ENCODE measurements at regions not wholly inside any gene's neighbourhood (a gene's known extent, or its start where the extent isn't known, plus 50 kb on each side); places are given as distances from the start of the nearest gene placed in this dataset.

- Histone ChIP-seq H3K4me1 (ENCODE audit: low read length) (no peaks in the 10 kb centered on the region), H3K9me3 (ENCODE audit: insufficient read depth, low read length) (no peaks in the 10 kb centered on the region), H3K4me2 (ENCODE audit: low read length) (no peak overlapping the region), H4K20me1 (ENCODE audit: insufficient read depth, low read length) (no peaks in the 10 kb centered on the region), H3K27me3 (ENCODE audit: low read depth, low read length) (no peaks in the 10 kb centered on the region), H3K4me3 (ENCODE audit: low read length) (no peak overlapping the region), H2AFZ (ENCODE audit: low read depth, low read length) (no peak overlapping the region), H3K27ac (ENCODE audit: low read length) (no peak overlapping the region), H3K36me3 (replicated peaks; ENCODE audit: low read depth, low read length) (no peaks in the 10 kb centered on the region), H3K9ac (ENCODE audit: low read length) (no peak overlapping the region), H3K79me2 (ENCODE audit: low read length) (no peaks in the 10 kb centered on the region)
- TF ChIP-seq EZH2phosphoT487 (IDR thresholded peaks at IDR 0.05; ENCODE audit: low read depth) = no peak
- no peak for TF ChIP-seq CTCF (IDR thresholded peaks at IDR 0.05; ENCODE audit: low read depth, low read length)
These were observed 738.3 kb upstream of the STXBP6 start for GRCh38 chr14:25788252-25788651.

- Histone ChIP-seq H3K27ac (ENCODE audit: low read length) (no peak overlapping the region), H3K27me3 (ENCODE audit: low read depth, low read length) (no peaks in the 10 kb centered on the region), H2AFZ (ENCODE audit: low read depth, low read length) (no peak overlapping the region), H3K9ac (ENCODE audit: low read length) (no peak overlapping the region), H3K79me2 (ENCODE audit: low read length) (no peaks in the 10 kb centered on the region), H4K20me1 (ENCODE audit: insufficient read depth, low read length) (no peaks in the 10 kb centered on the region), H3K4me3 (ENCODE audit: low read length) (no peak overlapping the region), H3K4me2 (ENCODE audit: low read length) (no peak overlapping the region), H3K4me1 (ENCODE audit: low read length) (no peaks in the 10 kb centered on the region), H3K9me3 (ENCODE audit: insufficient read depth, low read length) (no peaks in the 10 kb centered on the region), H3K36me3 (replicated peaks; ENCODE audit: low read depth, low read length) (no peaks in the 10 kb centered on the region)
- TF ChIP-seq EZH2phosphoT487 (IDR thresholded peaks at IDR 0.05; ENCODE audit: low read depth) = no peak
- no peak for TF ChIP-seq CTCF (IDR thresholded peaks at IDR 0.05; ENCODE audit: low read depth, low read length)
These were observed 716.0 kb upstream of the STXBP6 start for GRCh38 chr14:25765909-25766308.

- Histone ChIP-seq H3K4me1 (ENCODE audit: low read length) (no peaks in the 10 kb centered on the region), H3K4me3 (ENCODE audit: low read length) (no peak overlapping the region), H3K36me3 (replicated peaks; ENCODE audit: low read depth, low read length) (no peaks in the 10 kb centered on the region), H2AFZ (ENCODE audit: low read depth, low read length) (no peak overlapping the region), H3K4me2 (ENCODE audit: low read length) (no peak overlapping the region), H3K9ac (ENCODE audit: low read length) (no peak overlapping the region), H3K79me2 (ENCODE audit: low read length) (no peaks in the 10 kb centered on the region), H3K27me3 (ENCODE audit: low read depth, low read length) (no peaks in the 10 kb centered on the region), H3K9me3 (ENCODE audit: insufficient read depth, low read length) (no peaks in the 10 kb centered on the region), H4K20me1 (ENCODE audit: insufficient read depth, low read length) (no peaks in the 10 kb centered on the region), H3K27ac (ENCODE audit: low read length) (no peak overlapping the region)
- TF ChIP-seq EZH2phosphoT487 (IDR thresholded peaks at IDR 0.05; ENCODE audit: low read depth) (no peak), CTCF (IDR thresholded peaks at IDR 0.05; ENCODE audit: low read depth, low read length) (no peak)
These were observed 710.1 kb upstream of the STXBP6 start for GRCh38 chr14:25759920-25760655.

- no peak overlapping the region for H3K9ac ChIP-seq (ENCODE audit: low read length)
These were observed 709.3 kb upstream of the STXBP6 start for GRCh38 chr14:25759256-25759655.

More at GRCh38 chr14:25759256-25759655, 709.3 kb upstream of the STXBP6 start:
- Histone ChIP-seq H3K27me3 (ENCODE audit: low read depth, low read length) (no peaks in the 10 kb centered on the region), H3K36me3 (replicated peaks; ENCODE audit: low read depth, low read length) (no peaks in the 10 kb centered on the region), H2AFZ (ENCODE audit: low read depth, low read length) (no peak overlapping the region), H3K4me3 (ENCODE audit: low read length) (no peak overlapping the region), H3K27ac (ENCODE audit: low read length) (no peak overlapping the region), H4K20me1 (ENCODE audit: insufficient read depth, low read length) (no peaks in the 10 kb centered on the region), H3K9me3 (ENCODE audit: insufficient read depth, low read length) (no peaks in the 10 kb centered on the region), H3K4me2 (ENCODE audit: low read length) (no peak overlapping the region), H3K4me1 (ENCODE audit: low read length) (no peaks in the 10 kb centered on the region), H3K79me2 (ENCODE audit: low read length) (no peaks in the 10 kb centered on the region)
- no peak for TF ChIP-seq CTCF (IDR thresholded peaks at IDR 0.05; ENCODE audit: low read depth, low read length)
- TF ChIP-seq EZH2phosphoT487 (IDR thresholded peaks at IDR 0.05; ENCODE audit: low read depth) = no peak
